CD4-positive, alpha-beta T cell treated with Interferon alpha-2 for 1 hour (primary cell): ENCODE measurements at regions not wholly inside any gene's neighbourhood (a gene's known extent, or its start where the extent isn't known, plus 50 kb on each side); places are given as distances from the start of the nearest gene placed in this dataset.

ENCODE experiments used
- DNase-seq, 2 donors: peaks; one replicate each; pipeline ENCODE4 v3.0.0-alpha.2; 2020 to 2022

- no peak for DNase-seq
Measured at GRCh38 chr14:71203306-71203705, 296.0 kb downstream of the PCNX1 start.

- DNase-seq: no peak
Measured at GRCh38 chr14:71204231-71204630, 297.0 kb downstream of the PCNX1 start.

GRCh38 chr14:71204768-71205167, 297.5 kb downstream of the PCNX1 start:
- DNase-seq: no peak

- no peak for DNase-seq
Measured at GRCh38 chr14:71206123-71206522, 298.9 kb downstream of the PCNX1 start.

- DNase-seq: no peak
Measured at GRCh38 chr14:71206766-71207371, 299.6 kb downstream of the PCNX1 start.

- DNase-seq: no peak
Measured at GRCh38 chr14:71208702-71209357, 301.6 kb downstream of the PCNX1 start.

GRCh38 chr14:71209888-71210287, 302.6 kb downstream of the PCNX1 start:
- DNase-seq: no peak

GRCh38 chr14:71212093-71212492, 304.8 kb downstream of the PCNX1 start:
- no peak for DNase-seq

- DNase-seq: no peak
Measured at GRCh38 chr14:71212683-71213107, 305.4 kb downstream of the PCNX1 start.

- no peak for DNase-seq
Measured at GRCh38 chr14:71214241-71214640, 307.0 kb downstream of the PCNX1 start.

- no peak for DNase-seq
Measured at GRCh38 chr14:71220462-71220861, 313.2 kb downstream of the PCNX1 start.

- DNase-seq: no peak
Measured at GRCh38 chr14:71221119-71221518, 313.9 kb downstream of the PCNX1 start.

- DNase-seq: no peak
Measured at GRCh38 chr14:71225113-71225512, 317.9 kb downstream of the PCNX1 start.

GRCh38 chr14:71228711-71229110, 321.5 kb downstream of the PCNX1 start:
- no peak for DNase-seq

- no peak for DNase-seq
Measured at GRCh38 chr14:71229875-71230274, 322.6 kb downstream of the PCNX1 start.

- DNase-seq: no peak
Measured at GRCh38 chr14:71230897-71231296, 323.6 kb downstream of the PCNX1 start.

- no peak for DNase-seq
Measured at GRCh38 chr14:71231521-71232393, 324.5 kb downstream of the PCNX1 start.

GRCh38 chr14:71232506-71232905, 325.2 kb downstream of the PCNX1 start:
- DNase-seq: no peak

GRCh38 chr14:71235875-71236274, 328.6 kb downstream of the PCNX1 start:
- DNase-seq: no peak

GRCh38 chr14:71236487-71236886, 329.2 kb downstream of the PCNX1 start:
- DNase-seq: no peak

- no peak for DNase-seq
Measured at GRCh38 chr14:71237556-71237955, 330.3 kb downstream of the PCNX1 start.

GRCh38 chr14:71238835-71239234, 331.6 kb downstream of the PCNX1 start:
- DNase-seq: no peak

GRCh38 chr14:71240171-71240570, 332.9 kb downstream of the PCNX1 start:
- DNase-seq: no peak
